Right atrium auricular region (tissue), 2 donors: ENCODE measurements at regions not wholly inside any gene's neighbourhood (a gene's known extent, or its start where the extent isn't known, plus 50 kb on each side); places are given as distances from the start of the nearest gene placed in this dataset.

Experiments used
- DNase-seq: peaks from one replicate; pipeline ENCODE4 v3.0.0-alpha.2; 2019; ENCODE audit warnings: low spot score
- H3K27ac ChIP-seq, 2 donors: fragments of 200-600 bp; sonication (generic); 1 replicate in 1 of 2; 2 replicates in 1 of 2; pipeline ENCODE4 v1.5.1; 2016 to 2019
- H3K27me3 ChIP-seq, 2 donors: fragments of 200-600 bp; sonication (generic); one replicate each; pipeline versions ENCODE4 v1.5.1 to v1.6.0; 2017 to 2019
- H3K36me3 ChIP-seq: fragments of 200-600 bp; sonication (generic); one replicate; pipeline ENCODE4 v1.5.1; 2016
- H3K4me1 ChIP-seq, 2 donors: fragments of 200-600 bp; sonication (generic); one replicate each; pipeline versions ENCODE4 v1.5.1 to v1.6.0; 2017 to 2019
- H3K4me3 ChIP-seq, 2 donors: fragments of 200-600 bp; sonication (generic); 1 replicate in 1 of 2; 2 replicates in 1 of 2; pipeline ENCODE4 v1.5.1; 2017 to 2019; ENCODE audit warnings: mild to moderate bottlenecking in 1 of 2, moderate library complexity in 1 of 2
- H3K9me3 ChIP-seq, 2 donors: fragments of 200-600 bp; sonication (generic); one replicate each; pipeline ENCODE4 v1.5.1; 2019
- TF ChIP-seq, protein P1 (sequence below), 2 donors: fragments of 200-600 bp; sonication (generic); IDR thresholded peaks; one replicate each; pipeline ENCODE4 v1.5.1; 2019; ENCODE audit warnings: antibody characterized with exemption in 2 of 2

DNA sequence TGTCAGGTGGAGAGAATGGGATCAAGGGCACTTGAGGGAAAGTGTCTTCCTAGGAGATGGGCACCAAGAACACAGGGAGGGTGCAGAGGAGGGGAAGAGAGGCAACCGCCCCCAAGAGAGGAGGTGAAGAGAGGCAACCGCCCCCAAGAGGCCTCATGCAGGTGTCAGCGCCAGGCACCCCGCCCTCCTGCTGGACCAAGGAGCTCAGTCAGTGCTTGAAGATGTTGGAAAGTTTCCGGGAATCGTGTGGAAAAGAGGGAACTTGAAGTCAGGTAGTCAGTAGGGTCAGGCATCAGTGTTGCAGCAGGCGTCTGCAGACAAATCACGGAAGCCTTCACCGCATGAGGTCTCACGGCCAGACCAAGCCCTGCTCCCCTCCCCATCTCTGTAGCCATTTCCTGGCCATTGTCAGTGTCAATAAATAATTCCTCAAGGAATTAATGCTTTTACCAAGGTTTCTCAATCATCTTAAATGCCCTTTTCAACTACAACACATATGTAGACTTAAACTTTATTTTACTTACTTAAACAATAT is 353.1 kb downstream of the EIPR1 start:
- Histone ChIP-seq H3K27me3 (no peaks in the 10 kb centered on the region), H3K4me3 (no peak overlapping the region), H3K27ac (no peak overlapping the region), H3K4me1 (no peaks in the 10 kb centered on the region), H3K36me3 (no peaks in the 10 kb centered on the region), H3K9me3 (no peaks in the 10 kb centered on the region)
- TF ChIP-seq, protein P1, sequence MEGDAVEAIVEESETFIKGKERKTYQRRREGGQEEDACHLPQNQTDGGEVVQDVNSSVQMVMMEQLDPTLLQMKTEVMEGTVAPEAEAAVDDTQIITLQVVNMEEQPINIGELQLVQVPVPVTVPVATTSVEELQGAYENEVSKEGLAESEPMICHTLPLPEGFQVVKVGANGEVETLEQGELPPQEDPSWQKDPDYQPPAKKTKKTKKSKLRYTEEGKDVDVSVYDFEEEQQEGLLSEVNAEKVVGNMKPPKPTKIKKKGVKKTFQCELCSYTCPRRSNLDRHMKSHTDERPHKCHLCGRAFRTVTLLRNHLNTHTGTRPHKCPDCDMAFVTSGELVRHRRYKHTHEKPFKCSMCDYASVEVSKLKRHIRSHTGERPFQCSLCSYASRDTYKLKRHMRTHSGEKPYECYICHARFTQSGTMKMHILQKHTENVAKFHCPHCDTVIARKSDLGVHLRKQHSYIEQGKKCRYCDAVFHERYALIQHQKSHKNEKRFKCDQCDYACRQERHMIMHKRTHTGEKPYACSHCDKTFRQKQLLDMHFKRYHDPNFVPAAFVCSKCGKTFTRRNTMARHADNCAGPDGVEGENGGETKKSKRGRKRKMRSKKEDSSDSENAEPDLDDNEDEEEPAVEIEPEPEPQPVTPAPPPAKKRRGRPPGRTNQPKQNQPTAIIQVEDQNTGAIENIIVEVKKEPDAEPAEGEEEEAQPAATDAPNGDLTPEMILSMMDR (IDR thresholded peaks at IDR 0.05): no peak
- DNase-seq: no peak

DNA sequence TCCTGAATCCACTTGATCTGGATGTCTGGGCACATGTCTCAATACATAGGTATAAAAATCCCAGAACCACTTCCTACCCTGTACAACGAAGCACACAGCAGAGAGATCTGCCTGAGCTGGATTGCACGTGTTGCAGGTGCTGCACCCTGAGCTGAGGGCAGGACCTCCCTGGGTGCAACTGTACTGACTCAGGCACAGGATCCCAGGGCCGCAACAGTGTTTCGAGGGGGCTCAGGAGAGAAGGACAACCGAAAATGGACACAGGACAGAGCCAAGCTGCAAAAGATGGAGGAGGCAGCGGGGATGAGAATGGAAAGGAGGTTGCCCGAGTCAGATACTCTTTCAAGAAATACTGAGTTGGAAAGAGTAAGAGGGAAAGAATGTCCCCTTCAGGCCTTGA is 354.1 kb downstream of the EIPR1 start:
- no peaks in the 10 kb centered on the region for H3K9me3 ChIP-seq
- no peak overlapping the region for H3K27ac ChIP-seq
- no peaks in the 10 kb centered on the region for H3K27me3 ChIP-seq
- H3K4me1 ChIP-seq: no peaks in the 10 kb centered on the region
- no peak overlapping the region for H3K4me3 ChIP-seq
- DNase-seq: no peak
- TF ChIP-seq, protein P1 (IDR thresholded peaks at IDR 0.05): no peak
- H3K36me3 ChIP-seq: no peaks in the 10 kb centered on the region

DNA sequence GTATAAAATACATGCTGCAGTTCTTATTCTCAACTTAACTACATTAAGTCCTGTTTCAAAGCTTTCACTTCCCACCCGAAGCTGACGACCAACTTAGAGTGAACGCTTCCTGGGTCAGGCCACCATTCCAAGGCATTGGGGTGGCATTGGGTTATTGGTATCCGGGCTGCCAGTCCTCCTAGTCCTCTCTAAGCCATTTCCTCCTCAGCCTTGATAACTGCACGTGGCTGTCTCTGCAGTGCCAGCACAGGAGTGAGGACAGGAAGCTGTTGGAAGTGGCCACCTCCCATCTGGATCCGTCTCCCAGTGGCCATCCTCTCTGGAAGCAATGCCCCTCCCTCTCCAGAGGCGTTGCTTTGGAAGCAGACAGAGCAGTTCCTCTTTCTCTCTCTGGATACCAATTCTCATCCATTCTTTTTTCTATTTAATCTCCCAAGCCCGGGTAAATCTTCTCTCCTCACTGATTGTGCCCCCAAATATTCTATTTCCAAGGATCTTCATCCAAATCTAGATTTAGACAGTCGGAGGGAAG is 354.7 kb downstream of the EIPR1 start:
- no peak for DNase-seq
- Histone ChIP-seq H3K4me1 (no peaks in the 10 kb centered on the region), H3K9me3 (peaks cover 0 to 4% of the 10 kb centered on the region in 2 donors), H3K27ac (no peak overlapping the region), H3K27me3 (no peaks in the 10 kb centered on the region), H3K4me3 (no peak overlapping the region), H3K36me3 (no peaks in the 10 kb centered on the region)
- TF ChIP-seq, protein P1 (IDR thresholded peaks at IDR 0.05): no peak

DNA sequence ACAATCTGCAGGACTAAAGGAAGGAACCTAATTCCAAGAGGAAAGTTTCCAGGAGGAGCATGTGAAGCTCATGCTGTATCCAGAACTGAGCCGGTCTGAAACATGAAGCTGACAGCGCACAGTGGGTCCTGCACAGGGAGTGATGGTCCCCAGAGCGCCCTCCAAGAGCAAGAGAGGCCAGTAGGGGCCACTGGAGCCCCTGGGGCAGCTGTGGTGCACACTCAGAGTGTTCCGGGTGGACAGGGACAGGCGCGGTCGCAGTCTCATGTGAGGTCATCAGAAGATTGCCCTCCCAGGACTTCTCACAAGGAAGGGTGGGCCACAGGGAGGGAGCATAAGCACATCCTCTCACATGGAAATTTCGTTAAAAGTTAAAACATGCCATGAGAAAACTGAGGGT is 355.9 kb downstream of the EIPR1 start:
- Histone ChIP-seq H3K27ac (no peak overlapping the region), H3K27me3 (no peaks in the 10 kb centered on the region), H3K4me1 (no peaks in the 10 kb centered on the region), H3K4me3 (no peak overlapping the region), H3K36me3 (no peaks in the 10 kb centered on the region), H3K9me3 (peaks cover 4 to 15% of the 10 kb centered on the region in 2 donors)
- TF ChIP-seq, protein P1 (IDR thresholded peaks at IDR 0.05): no peak
- DNase-seq: no peak

DNA sequence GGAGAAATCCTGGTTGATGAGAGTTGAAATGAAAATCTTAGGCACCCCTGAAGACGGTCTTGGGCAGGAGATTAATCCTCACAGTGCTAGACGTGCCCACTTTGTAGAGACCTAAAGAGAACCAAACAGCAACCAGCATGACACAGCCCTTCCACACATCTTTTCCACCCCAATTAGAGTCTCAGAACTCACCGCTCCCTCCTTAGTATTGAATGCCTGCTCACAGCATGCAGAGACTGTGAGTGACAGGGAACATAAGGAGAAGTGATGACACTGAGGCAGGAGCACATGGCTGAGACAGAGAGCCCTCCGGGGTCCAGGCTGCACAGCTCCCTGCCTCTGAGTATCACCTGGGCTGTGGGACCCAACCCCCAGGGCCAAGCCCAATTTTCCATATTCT is 367.6 kb downstream of the EIPR1 start:
- H3K4me3 ChIP-seq: no peak overlapping the region
- no peaks in the 10 kb centered on the region for H3K27me3 ChIP-seq
- TF ChIP-seq, protein P1 (IDR thresholded peaks at IDR 0.05): no peak
- no peaks in the 10 kb centered on the region for H3K4me1 ChIP-seq
- H3K36me3 ChIP-seq: no peaks in the 10 kb centered on the region
- no peak for DNase-seq
- peaks cover 0 to 25% of the 10 kb centered on the region in 2 donors for H3K9me3 ChIP-seq
- no peak overlapping the region for H3K27ac ChIP-seq

- Histone ChIP-seq H3K27ac (no peak overlapping the region), H3K9me3 (peaks cover 0 to 20% of the 10 kb centered on the region in 2 donors), H3K36me3 (no peaks in the 10 kb centered on the region), H3K4me1 (no peaks in the 10 kb centered on the region), H3K4me3 (no peak overlapping the region), H3K27me3 (no peaks in the 10 kb centered on the region)
- TF ChIP-seq, protein P1 (IDR thresholded peaks at IDR 0.05): no peak
- no peak for DNase-seq
Measured at GRCh38 chr2:3009483-3009882, 368.1 kb downstream of the EIPR1 start.
